ENCODE measurements at regions not wholly inside any gene's neighbourhood (a gene's known extent, or its start where the extent isn't known, plus 50 kb on each side); places are given as distances from the start of the nearest gene placed in this dataset.

GRCh38 chr17:59505610-59506276 lies 59.7 kb upstream of the DHX40 start (continued):
- TF ChIP-seq ARID4A (CRISPR knock-in tag; IDR thresholded peaks at IDR 0.05; ENCODE audit: borderline replicate concordance) = peak; percentile 25; the same call in 1 of the 2 replicates
- 0 out of 2 replicates have a peak, but pooled peaks have one; percentile 34 for TF ChIP-seq ARNTL (CRISPR knock-in tag; IDR thresholded peaks at IDR 0.05)
- TF ChIP-seq CEBPB (IDR thresholded peaks at IDR 0.05; ENCODE audit: borderline replicate concordance, low read depth, low read length) = peak; percentile 84
- peak; percentile 34; the same call in 1 of the 2 replicates for TF ChIP-seq KDM1A (CRISPR knock-in tag; IDR thresholded peaks at IDR 0.05)
- no peak for TF ChIP-seq TP53 (CRISPR knock-in tag; conservative IDR thresholded peaks at IDR 0.05)
- no peak for TF ChIP-seq ZSCAN30 (CRISPR knock-in tag; IDR thresholded peaks at IDR 0.05)
- 0 out of 2 replicates have a peak, but pooled peaks have one; percentile 36 for TF ChIP-seq MIXL1 (CRISPR knock-in tag; IDR thresholded peaks at IDR 0.05)
- TF ChIP-seq ZNF281 (CRISPR knock-in tag; IDR thresholded peaks at IDR 0.05; ENCODE audit: borderline replicate concordance) = 0 out of 2 replicates have a peak, but pooled peaks have one; percentile 30
- TF ChIP-seq ATF4 (CRISPR knock-in tag; IDR thresholded peaks at IDR 0.05) = peak; percentile 90 to 97
- TF ChIP-seq ZNF230 (CRISPR knock-in tag; IDR thresholded peaks at IDR 0.05) = peak; percentile 75; the same call in 1 of the 2 replicates
- peak; percentile 28; the same call in 1 of the 2 replicates for TF ChIP-seq TRIM24 (CRISPR knock-in tag; IDR thresholded peaks at IDR 0.05)
- TF ChIP-seq SOX5 (CRISPR knock-in tag; IDR thresholded peaks at IDR 0.05; ENCODE audit: borderline replicate concordance) = peak; percentile 74
- TF ChIP-seq TEAD3 (CRISPR knock-in tag; optimal IDR thresholded peaks at IDR 0.05; ENCODE audit: borderline replicate concordance) = peak; percentile 99
- TF ChIP-seq ZNF512 (CRISPR knock-in tag; IDR thresholded peaks at IDR 0.05) = no peak
- no peak for TF ChIP-seq SP2 (CRISPR knock-in tag; IDR thresholded peaks at IDR 0.05)
- TF ChIP-seq ZFX (CRISPR knock-in tag; IDR thresholded peaks at IDR 0.05; ENCODE audit: low read depth) = peak; percentile 28; the same call in 1 of the 2 replicates
- no peak for TF ChIP-seq TFDP1 (CRISPR knock-in tag; IDR thresholded peaks at IDR 0.05; ENCODE audit: borderline replicate concordance)
- TF ChIP-seq CCAR2 (optimal IDR thresholded peaks at IDR 0.05; ENCODE audit: low read depth, low read length) = no peak
- 0 out of 2 replicates have a peak, but pooled peaks have one; percentile 49 for TF ChIP-seq ZNF3 (CRISPR knock-in tag; IDR thresholded peaks at IDR 0.05)
